KMS-11 (cell line): ENCODE measurements at regions not wholly inside any gene's neighbourhood (a gene's known extent, or its start where the extent isn't known, plus 50 kb on each side); places are given as distances from the start of the nearest gene placed in this dataset.

ENCODE experiments used
- H2AFZ ChIP-seq: fragments of 200-600 bp; sonication (generic); 2 replicates; pipeline ENCODE4 v1.6.1; 2016; ENCODE audit warnings: antibody characterized with exemption, mixed run types, low read depth
- H3K27ac ChIP-seq: fragments of 200-600 bp; sonication (generic); 2 replicates; pipeline ENCODE4 v1.6.1; 2016; ENCODE audit warnings: mild to moderate bottlenecking, mixed run types
- H3K27me3 ChIP-seq: fragments of 200-600 bp; sonication (generic); 2 replicates; pipeline ENCODE4 v1.6.1; 2017; ENCODE audit warnings: mild to moderate bottlenecking, low read depth, mixed run types, moderate library complexity; ENCODE audit not compliant: insufficient read depth
- H3K36me3 ChIP-seq: fragments of 200-600 bp; sonication (generic); 2 replicates; pipeline ENCODE4 v1.6.1; 2017; ENCODE audit warnings: mild to moderate bottlenecking, mixed run types; ENCODE audit not compliant: insufficient read depth
- H3K4me1 ChIP-seq: fragments of 200-600 bp; sonication (generic); 2 replicates; pipeline ENCODE4 v1.6.1; 2016; ENCODE audit warnings: mild to moderate bottlenecking, low read depth, mixed run types; ENCODE audit not compliant: poor library complexity, severe bottlenecking
- H3K4me2 ChIP-seq: fragments of 200-600 bp; sonication (generic); 2 replicates; pipeline ENCODE4 v1.7.0; 2016; ENCODE audit warnings: mild to moderate bottlenecking, mixed run types
- H3K4me3 ChIP-seq: fragments of 200-600 bp; sonication (generic); IDR thresholded peaks from 2 replicates; pipeline ENCODE4 v1.6.1; 2017; ENCODE audit warnings: low read depth, low read length, mixed read lengths; ENCODE audit not compliant: insufficient read depth
- H3K79me2 ChIP-seq: fragments of 200-600 bp; sonication (generic); 2 replicates; pipeline ENCODE4 v1.6.1; 2016; ENCODE audit warnings: low read depth, mixed run types; ENCODE audit not compliant: insufficient read depth
- H3K9ac ChIP-seq: fragments of 200-600 bp; sonication (generic); 2 replicates; pipeline ENCODE4 v1.6.1; 2016; ENCODE audit warnings: mild to moderate bottlenecking, mixed run types
- H4K20me1 ChIP-seq: fragments of 200-600 bp; sonication (generic); 2 replicates; pipeline ENCODE4 v1.6.1; 2016; ENCODE audit warnings: mild to moderate bottlenecking, mixed run types; ENCODE audit not compliant: insufficient read depth
- CTCF ChIP-seq: fragments of 200-600 bp; sonication (generic); conservative IDR thresholded peaks from 2 replicates; pipeline ENCODE4 v1.6.1; 2017; ENCODE audit warnings: low read depth, mild to moderate bottlenecking, antibody characterized with exemption, low read length, moderate library complexity, mixed read lengths

- no peak for TF ChIP-seq CTCF
Measured at GRCh38 chr1:58836408-58836807, 52.6 kb upstream of the JUN start.

GRCh38 chr1:58837886-58838285, 54.0 kb upstream of the JUN start:
- TF ChIP-seq CTCF: no peak
- H3K4me1 ChIP-seq: peaks cover 4% of the 10 kb centered on the region
- no peak overlapping the region for H3K4me2 ChIP-seq

More at GRCh38 chr1:58836408-58836807, 52.6 kb upstream of the JUN start:
- Histone ChIP-seq H3K4me3 (no peak overlapping the region), H3K27me3 (no peaks in the 10 kb centered on the region), H3K27ac (no peak overlapping the region), H4K20me1 (no peaks in the 10 kb centered on the region), H3K79me2 (no peaks in the 10 kb centered on the region), H3K4me2 (no peak overlapping the region), H3K4me1 (no peaks in the 10 kb centered on the region), H3K36me3 (no peaks in the 10 kb centered on the region), H3K9ac (no peak overlapping the region), H2AFZ (no peak overlapping the region)

GRCh38 chr1:58839147-58839795, 55.4 kb upstream of the JUN start:
- H3K4me3 ChIP-seq: no peak overlapping the region
- H3K36me3 ChIP-seq: no peaks in the 10 kb centered on the region
- H3K27me3 ChIP-seq: no peaks in the 10 kb centered on the region
- peaks cover 4% of the 10 kb centered on the region for H3K4me1 ChIP-seq
- no peak overlapping the region for H3K9ac ChIP-seq
- no peak overlapping the region for H3K27ac ChIP-seq
- H3K79me2 ChIP-seq: no peaks in the 10 kb centered on the region
- H2AFZ ChIP-seq: no peak overlapping the region
- no peak for TF ChIP-seq CTCF
- no peak overlapping the region for H3K4me2 ChIP-seq
- H4K20me1 ChIP-seq: no peaks in the 10 kb centered on the region

More at GRCh38 chr1:58837886-58838285, 54.0 kb upstream of the JUN start:
- Histone ChIP-seq H3K27me3 (no peaks in the 10 kb centered on the region), H3K4me3 (no peak overlapping the region), H3K9ac (no peak overlapping the region), H3K79me2 (no peaks in the 10 kb centered on the region), H2AFZ (no peak overlapping the region), H3K36me3 (no peaks in the 10 kb centered on the region), H4K20me1 (no peaks in the 10 kb centered on the region), H3K27ac (no peak overlapping the region)

GRCh38 chr1:58839846-58840835, 56.3 kb upstream of the JUN start:
- peaks cover 4% of the 10 kb centered on the region for H3K4me1 ChIP-seq
- H3K4me2 ChIP-seq: no peak overlapping the region
- H3K27me3 ChIP-seq: no peaks in the 10 kb centered on the region
- no peak overlapping the region for H3K27ac ChIP-seq
- H4K20me1 ChIP-seq: no peaks in the 10 kb centered on the region
- H2AFZ ChIP-seq: no peak overlapping the region
- no peaks in the 10 kb centered on the region for H3K36me3 ChIP-seq
- H3K79me2 ChIP-seq: no peaks in the 10 kb centered on the region
- H3K9ac ChIP-seq: no peak overlapping the region
- no peak overlapping the region for H3K4me3 ChIP-seq
- no peak for TF ChIP-seq CTCF
